ENCODE measurements at regions not wholly inside any gene's neighbourhood (a gene's known extent, or its start where the extent isn't known, plus 50 kb on each side); places are given as distances from the start of the nearest gene placed in this dataset.

DNA sequence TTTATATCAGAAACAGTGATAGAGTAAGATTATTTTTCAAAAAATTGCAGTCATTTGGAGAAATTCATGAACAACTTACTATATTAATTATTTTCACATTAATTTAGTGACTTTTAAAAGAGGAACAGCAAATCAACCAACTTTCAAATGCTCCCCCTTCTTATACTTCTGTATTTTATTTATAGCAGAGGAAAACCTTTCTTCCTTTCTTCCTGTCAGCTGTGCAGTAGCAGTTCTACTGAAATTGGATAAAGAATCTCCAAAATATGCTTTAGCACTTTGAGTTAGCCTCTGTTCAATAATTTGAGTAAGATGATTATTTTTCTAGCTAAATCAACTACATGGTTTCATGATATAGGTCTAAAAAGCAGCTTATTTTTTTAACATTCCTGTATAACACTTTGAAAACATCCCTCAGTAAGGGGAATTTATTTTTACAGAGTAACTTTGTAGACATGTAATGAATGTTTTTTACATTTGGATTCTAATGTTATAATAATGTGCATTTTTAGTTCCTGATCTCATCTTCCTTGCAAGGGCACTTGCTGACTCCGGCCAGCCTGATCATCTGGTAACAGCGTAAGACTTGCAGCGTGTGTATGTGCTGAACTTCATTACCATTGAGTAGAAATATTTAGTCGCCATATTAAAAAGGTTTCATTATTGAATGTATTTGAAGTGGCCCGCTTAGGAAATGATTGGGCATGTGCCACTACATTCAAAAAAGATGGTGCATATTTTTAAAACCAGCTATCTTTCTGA, 158.3 kb upstream of the HDAC9 start (continued):
- TF ChIP-seq, protein P1, sequence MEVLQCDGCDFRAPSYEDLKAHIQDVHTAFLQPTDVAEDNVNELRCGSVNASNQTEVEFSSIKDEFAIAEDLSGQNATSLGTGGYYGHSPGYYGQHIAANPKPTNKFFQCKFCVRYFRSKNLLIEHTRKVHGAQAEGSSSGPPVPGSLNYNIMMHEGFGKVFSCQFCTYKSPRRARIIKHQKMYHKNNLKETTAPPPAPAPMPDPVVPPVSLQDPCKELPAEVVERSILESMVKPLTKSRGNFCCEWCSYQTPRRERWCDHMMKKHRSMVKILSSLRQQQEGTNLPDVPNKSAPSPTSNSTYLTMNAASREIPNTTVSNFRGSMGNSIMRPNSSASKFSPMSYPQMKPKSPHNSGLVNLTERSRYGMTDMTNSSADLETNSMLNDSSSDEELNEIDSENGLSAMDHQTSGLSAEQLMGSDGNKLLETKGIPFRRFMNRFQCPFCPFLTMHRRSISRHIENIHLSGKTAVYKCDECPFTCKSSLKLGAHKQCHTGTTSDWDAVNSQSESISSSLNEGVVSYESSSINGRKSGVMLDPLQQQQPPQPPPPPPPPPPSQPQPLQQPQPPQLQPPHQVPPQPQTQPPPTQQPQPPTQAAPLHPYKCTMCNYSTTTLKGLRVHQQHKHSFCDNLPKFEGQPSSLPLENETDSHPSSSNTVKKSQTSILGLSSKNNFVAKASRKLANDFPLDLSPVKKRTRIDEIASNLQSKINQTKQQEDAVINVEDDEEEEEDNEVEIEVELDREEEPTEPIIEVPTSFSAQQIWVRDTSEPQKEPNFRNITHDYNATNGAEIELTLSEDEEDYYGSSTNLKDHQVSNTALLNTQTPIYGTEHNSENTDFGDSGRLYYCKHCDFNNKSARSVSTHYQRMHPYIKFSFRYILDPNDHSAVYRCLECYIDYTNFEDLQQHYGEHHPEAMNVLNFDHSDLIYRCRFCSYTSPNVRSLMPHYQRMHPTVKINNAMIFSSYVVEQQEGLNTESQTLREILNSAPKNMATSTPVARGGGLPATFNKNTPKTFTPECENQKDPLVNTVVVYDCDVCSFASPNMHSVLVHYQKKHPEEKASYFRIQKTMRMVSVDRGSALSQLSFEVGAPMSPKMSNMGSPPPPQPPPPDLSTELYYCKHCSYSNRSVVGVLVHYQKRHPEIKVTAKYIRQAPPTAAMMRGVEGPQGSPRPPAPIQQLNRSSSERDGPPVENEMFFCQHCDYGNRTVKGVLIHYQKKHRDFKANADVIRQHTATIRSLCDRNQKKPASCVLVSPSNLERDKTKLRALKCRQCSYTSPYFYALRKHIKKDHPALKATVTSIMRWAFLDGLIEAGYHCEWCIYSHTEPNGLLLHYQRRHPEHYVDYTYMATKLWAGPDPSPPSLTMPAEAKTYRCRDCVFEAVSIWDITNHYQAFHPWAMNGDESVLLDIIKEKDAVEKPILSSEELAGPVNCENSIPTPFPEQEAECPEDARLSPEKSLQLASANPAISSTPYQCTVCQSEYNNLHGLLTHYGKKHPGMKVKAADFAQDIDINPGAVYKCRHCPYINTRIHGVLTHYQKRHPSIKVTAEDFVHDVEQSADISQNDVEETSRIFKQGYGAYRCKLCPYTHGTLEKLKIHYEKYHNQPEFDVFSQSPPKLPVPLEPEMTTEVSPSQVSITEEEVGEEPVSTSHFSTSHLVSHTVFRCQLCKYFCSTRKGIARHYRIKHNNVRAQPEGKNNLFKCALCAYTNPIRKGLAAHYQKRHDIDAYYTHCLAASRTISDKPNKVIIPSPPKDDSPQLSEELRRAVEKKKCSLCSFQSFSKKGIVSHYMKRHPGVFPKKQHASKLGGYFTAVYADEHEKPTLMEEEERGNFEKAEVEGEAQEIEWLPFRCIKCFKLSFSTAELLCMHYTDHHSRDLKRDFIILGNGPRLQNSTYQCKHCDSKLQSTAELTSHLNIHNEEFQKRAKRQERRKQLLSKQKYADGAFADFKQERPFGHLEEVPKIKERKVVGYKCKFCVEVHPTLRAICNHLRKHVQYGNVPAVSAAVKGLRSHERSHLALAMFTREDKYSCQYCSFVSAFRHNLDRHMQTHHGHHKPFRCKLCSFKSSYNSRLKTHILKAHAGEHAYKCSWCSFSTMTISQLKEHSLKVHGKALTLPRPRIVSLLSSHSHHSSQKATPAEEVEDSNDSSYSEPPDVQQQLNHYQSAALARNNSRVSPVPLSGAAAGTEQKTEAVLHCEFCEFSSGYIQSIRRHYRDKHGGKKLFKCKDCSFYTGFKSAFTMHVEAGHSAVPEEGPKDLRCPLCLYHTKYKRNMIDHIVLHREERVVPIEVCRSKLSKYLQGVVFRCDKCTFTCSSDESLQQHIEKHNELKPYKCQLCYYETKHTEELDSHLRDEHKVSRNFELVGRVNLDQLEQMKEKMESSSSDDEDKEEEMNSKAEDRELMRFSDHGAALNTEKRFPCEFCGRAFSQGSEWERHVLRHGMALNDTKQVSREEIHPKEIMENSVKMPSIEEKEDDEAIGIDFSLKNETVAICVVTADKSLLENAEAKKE (CRISPR knock-in tag; IDR thresholded peaks at IDR 0.05): no peak
- TF ChIP-seq STAT1 (IDR thresholded peaks at IDR 0.05; ENCODE audit: unreplicated experiment) (no peak), EZH2phosphoT487 (IDR thresholded peaks at IDR 0.05; ENCODE audit: unreplicated experiment) (no peak)

DNA sequence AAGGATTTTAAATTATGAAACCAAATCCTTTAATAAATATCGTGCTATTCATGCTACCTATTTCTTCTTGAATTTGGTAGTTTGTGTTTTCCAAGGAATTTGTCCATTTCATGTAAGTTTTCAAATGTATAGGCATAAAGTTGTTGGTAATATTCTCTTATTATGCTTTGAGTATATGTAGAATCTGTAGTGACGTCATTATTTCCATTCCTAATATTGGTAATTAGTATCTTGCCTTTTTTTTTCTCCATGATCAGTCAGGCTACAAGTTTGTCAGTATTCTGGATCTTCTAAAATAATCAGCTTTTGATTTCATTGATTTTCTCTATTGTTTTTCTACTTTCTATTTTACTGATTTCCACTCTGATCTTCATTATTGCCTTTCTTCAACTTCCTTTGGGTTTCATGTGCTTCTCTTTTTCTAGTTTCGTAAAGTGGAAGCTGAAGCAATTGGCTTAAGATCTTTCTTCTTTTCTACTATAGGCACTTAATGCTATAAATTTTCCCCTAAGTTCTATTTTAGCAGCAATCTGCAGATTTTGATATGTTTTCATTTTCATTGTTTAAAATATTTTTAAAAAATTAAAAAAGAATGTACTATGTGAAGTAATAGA, 156.5 kb upstream of the HDAC9 start:
- DNase-seq (ENCODE audit: low spot score): no peak
- H3K4me3 Mint-ChIP-seq: no peak overlapping the region
- TF ChIP-seq, protein P2, sequence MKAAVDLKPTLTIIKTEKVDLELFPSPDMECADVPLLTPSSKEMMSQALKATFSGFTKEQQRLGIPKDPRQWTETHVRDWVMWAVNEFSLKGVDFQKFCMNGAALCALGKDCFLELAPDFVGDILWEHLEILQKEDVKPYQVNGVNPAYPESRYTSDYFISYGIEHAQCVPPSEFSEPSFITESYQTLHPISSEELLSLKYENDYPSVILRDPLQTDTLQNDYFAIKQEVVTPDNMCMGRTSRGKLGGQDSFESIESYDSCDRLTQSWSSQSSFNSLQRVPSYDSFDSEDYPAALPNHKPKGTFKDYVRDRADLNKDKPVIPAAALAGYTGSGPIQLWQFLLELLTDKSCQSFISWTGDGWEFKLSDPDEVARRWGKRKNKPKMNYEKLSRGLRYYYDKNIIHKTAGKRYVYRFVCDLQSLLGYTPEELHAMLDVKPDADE (IDR thresholded peaks at IDR 0.05): no peak
- TF ChIP-seq, protein P3, sequence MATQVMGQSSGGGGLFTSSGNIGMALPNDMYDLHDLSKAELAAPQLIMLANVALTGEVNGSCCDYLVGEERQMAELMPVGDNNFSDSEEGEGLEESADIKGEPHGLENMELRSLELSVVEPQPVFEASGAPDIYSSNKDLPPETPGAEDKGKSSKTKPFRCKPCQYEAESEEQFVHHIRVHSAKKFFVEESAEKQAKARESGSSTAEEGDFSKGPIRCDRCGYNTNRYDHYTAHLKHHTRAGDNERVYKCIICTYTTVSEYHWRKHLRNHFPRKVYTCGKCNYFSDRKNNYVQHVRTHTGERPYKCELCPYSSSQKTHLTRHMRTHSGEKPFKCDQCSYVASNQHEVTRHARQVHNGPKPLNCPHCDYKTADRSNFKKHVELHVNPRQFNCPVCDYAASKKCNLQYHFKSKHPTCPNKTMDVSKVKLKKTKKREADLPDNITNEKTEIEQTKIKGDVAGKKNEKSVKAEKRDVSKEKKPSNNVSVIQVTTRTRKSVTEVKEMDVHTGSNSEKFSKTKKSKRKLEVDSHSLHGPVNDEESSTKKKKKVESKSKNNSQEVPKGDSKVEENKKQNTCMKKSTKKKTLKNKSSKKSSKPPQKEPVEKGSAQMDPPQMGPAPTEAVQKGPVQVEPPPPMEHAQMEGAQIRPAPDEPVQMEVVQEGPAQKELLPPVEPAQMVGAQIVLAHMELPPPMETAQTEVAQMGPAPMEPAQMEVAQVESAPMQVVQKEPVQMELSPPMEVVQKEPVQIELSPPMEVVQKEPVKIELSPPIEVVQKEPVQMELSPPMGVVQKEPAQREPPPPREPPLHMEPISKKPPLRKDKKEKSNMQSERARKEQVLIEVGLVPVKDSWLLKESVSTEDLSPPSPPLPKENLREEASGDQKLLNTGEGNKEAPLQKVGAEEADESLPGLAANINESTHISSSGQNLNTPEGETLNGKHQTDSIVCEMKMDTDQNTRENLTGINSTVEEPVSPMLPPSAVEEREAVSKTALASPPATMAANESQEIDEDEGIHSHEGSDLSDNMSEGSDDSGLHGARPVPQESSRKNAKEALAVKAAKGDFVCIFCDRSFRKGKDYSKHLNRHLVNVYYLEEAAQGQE (IDR thresholded peaks at IDR 0.05; ENCODE audit: unreplicated experiment): no peak
- TF ChIP-seq NANOG (IDR thresholded peaks at IDR 0.05; ENCODE audit: borderline replicate concordance): no peak

More for the DNA sequence above, 156.5 kb upstream of the HDAC9 start:
- Mint-ChIP-seq H3K27ac (no peak overlapping the region), H3K9me3 (peaks cover 8% of the 10 kb centered on the region; the same call in 2 of the 3 replicates), H3K27me3 (ENCODE audit: insufficient read depth, low read depth, poor library complexity) (no peaks in the 10 kb centered on the region), H3K4me1 (no peaks in the 10 kb centered on the region), H3K36me3 (ENCODE audit: low read depth) (peaks cover 7% of the 10 kb centered on the region; the same call in 2 of the 3 replicates)
- H3K4me1 ChIP-seq (ENCODE audit: insufficient read depth): no peaks in the 10 kb centered on the region
- no peaks in the 10 kb centered on the region for H3K27me3 ChIP-seq (ENCODE audit: insufficient read depth)
- H3K27ac ChIP-seq (ENCODE audit: low read depth): no peak overlapping the region
- no peaks in the 10 kb centered on the region for H3K79me2 ChIP-seq (replicated peaks; ENCODE audit: insufficient read depth)
- no peak overlapping the region for H3K4me2 ChIP-seq
- no peaks in the 10 kb centered on the region for H3K36me3 ChIP-seq (ENCODE audit: insufficient read depth)
- H2AFZ ChIP-seq: no peak overlapping the region
- H4K20me1 ChIP-seq (replicated peaks; ENCODE audit: insufficient read depth): no peaks in the 10 kb centered on the region
- no peaks in the 10 kb centered on the region for H3F3A ChIP-seq (replicated peaks; ENCODE audit: low read depth)
- no peak for ATAC-seq
- no peak overlapping the region for H3K4me3 ChIP-seq
- H3K9me2 ChIP-seq (ENCODE audit: insufficient read depth): no peaks in the 10 kb centered on the region

Measured in GM23338 (cell line).